Esophagus muscularis mucosa (tissue), 4 donors: ENCODE measurements at regions not wholly inside any gene's neighbourhood (a gene's known extent, or its start where the extent isn't known, plus 50 kb on each side); places are given as distances from the start of the nearest gene placed in this dataset.

ENCODE experiments used
- DNase-seq: peaks from one replicate; pipeline ENCODE4 v3.0.0-alpha.2; 2017; ENCODE audit errors: extremely low spot score
- H3K27ac ChIP-seq, 4 donors: fragments of 200-600 bp; sonication (generic); replicated peaks in 1 of 4; 1 replicate in 3 of 4; 2 replicates in 1 of 4; pipeline ENCODE4 v1.5.1; 2016 to 2019; ENCODE audit warnings: mild to moderate bottlenecking in 1 of 4
- H3K27me3 ChIP-seq, 4 donors: fragments of 200-600 bp; sonication (generic); one replicate each; pipeline versions ENCODE4 v1.5.1 to v1.6.0; 2016 to 2019
- H3K36me3 ChIP-seq, 4 donors: fragments of 200-600 bp; sonication (generic); one replicate each; pipeline ENCODE4 v1.5.1; 2016 to 2019
- H3K4me1 ChIP-seq, 4 donors: fragments of 200-600 bp; sonication (generic); one replicate each; pipeline ENCODE4 v1.5.1; 2016 to 2019
- H3K4me3 ChIP-seq, 4 donors: fragments of 200-600 bp; sonication (generic); 1 replicate in 2 of 4; 2 replicates in 2 of 4; pipeline ENCODE4 v1.5.1; 2016 to 2019; ENCODE audit warnings: mild to moderate bottlenecking in 4 of 4, moderate library complexity in 1 of 4
- H3K9me3 ChIP-seq, 4 donors: fragments of 200-600 bp; sonication (generic); 1 replicate in 3 of 4; 2 replicates in 1 of 4; pipeline ENCODE4 v1.5.1; 2016 to 2019
- CTCF ChIP-seq, 3 experiments: fragments of 200-600 bp in 2 of 3; fragments of 450-650 bp in 1 of 3; sonication (generic) in 2 of 3; IDR thresholded peaks; one replicate each; pipeline ENCODE4 v1.5.1; 2017 to 2019; ENCODE audit warnings: antibody characterized with exemption in 3 of 3, mild to moderate bottlenecking in 2 of 3, moderate library complexity in 1 of 3
- EP300 ChIP-seq: sonication (generic); formaldehyde crosslinking; IDR thresholded peaks from one replicate; pipeline ENCODE4 v1.6.1; 2017; ENCODE audit warnings: antibody characterized with exemption
- POLR2A ChIP-seq: fragments of 450-650 bp; IDR thresholded peaks from one replicate; pipeline ENCODE4 v1.6.1; 2017; ENCODE audit warnings: antibody characterized with exemption, moderate library complexity, mild to moderate bottlenecking, low read depth
- POLR2AphosphoS5 ChIP-seq, 2 donors: sonication (generic); formaldehyde crosslinking; IDR thresholded peaks; one replicate each; pipeline ENCODE4 v1.6.1; 2017; ENCODE audit warnings: antibody characterized with exemption in 2 of 2
- WGBS: methylation state at CpG from one replicate; pipeline ENCODE4 v1.1.5; 2018; 5-methylcytosine and 5-hydroxymethylcytosine counted together
- intact Hi-C: fragments of 100-400 bp; cut with DNase I; formaldehyde crosslinking; loops from one replicate; pipeline ENCODE4 v1.15.1; 2023

GRCh38 chr12:28652239-28652638 is 462.0 kb downstream of the CCDC91 start:
- no peaks in the 10 kb centered on the region for H3K9me3 ChIP-seq
- TF ChIP-seq EP300 (no peak), CTCF (IDR thresholded peaks at IDR 0.05) (no peak), POLR2AphosphoS5 (IDR thresholded peaks at IDR 0.05) (no peak), POLR2A (no peak)
- no peak for DNase-seq
- H3K27me3 ChIP-seq: no peaks in the 10 kb centered on the region
- H3K4me3 ChIP-seq: no peak overlapping the region
- intact Hi-C loops: no loop called here
- no peaks in the 10 kb centered on the region for H3K4me1 ChIP-seq
- H3K36me3 ChIP-seq: no peaks in the 10 kb centered on the region
- 96% methylated on average over 1 of the region's 1 CpG for WGBS
- no peak overlapping the region for H3K27ac ChIP-seq

- Histone ChIP-seq H3K4me3 (no peak overlapping the region), H3K4me1 (no peaks in the 10 kb centered on the region), H3K27ac (no peak overlapping the region), H3K27me3 (no peaks in the 10 kb centered on the region), H3K36me3 (no peaks in the 10 kb centered on the region), H3K9me3 (no peaks in the 10 kb centered on the region)
- DNase-seq: no peak
- WGBS: over 99% methylated on average over 3 of the region's 3 CpGs
- intact Hi-C loops: no loop called here
- TF ChIP-seq POLR2AphosphoS5 (IDR thresholded peaks at IDR 0.05): no peak
- TF ChIP-seq POLR2A: no peak
- TF ChIP-seq EP300: no peak
- no peak for TF ChIP-seq CTCF (IDR thresholded peaks at IDR 0.05)
Observed at GRCh38 chr12:28681980-28682379, 467.1 kb upstream of the FAR2 start.

- intact Hi-C loops: no loop called here
Observed at GRCh38 chr12:28683366-28683765, 465.7 kb upstream of the FAR2 start.

GRCh38 chr12:28689398-28690175 is 459.5 kb upstream of the FAR2 start:
- H3K9me3 ChIP-seq: no peaks in the 10 kb centered on the region
- H3K4me1 ChIP-seq: no peaks in the 10 kb centered on the region
- H3K27me3 ChIP-seq: no peaks in the 10 kb centered on the region
- intact Hi-C loops: no loop called here
- no peak overlapping the region for H3K27ac ChIP-seq
- no peaks in the 10 kb centered on the region for H3K36me3 ChIP-seq
- WGBS: 89% methylated on average over 4 of the region's 4 CpGs
- H3K4me3 ChIP-seq: no peak overlapping the region
- no peak for DNase-seq
- TF ChIP-seq POLR2AphosphoS5 (IDR thresholded peaks at IDR 0.05) (no peak), CTCF (IDR thresholded peaks at IDR 0.05) (no peak), POLR2A (no peak), EP300 (no peak)

More at GRCh38 chr12:28683366-28683765, 465.7 kb upstream of the FAR2 start:
- no peak for DNase-seq
- H3K27ac ChIP-seq: no peak overlapping the region
- H3K4me1 ChIP-seq: no peaks in the 10 kb centered on the region
- H3K36me3 ChIP-seq: no peaks in the 10 kb centered on the region
- TF ChIP-seq POLR2A (no peak), EP300 (no peak)
- no peaks in the 10 kb centered on the region for H3K27me3 ChIP-seq
- no peak overlapping the region for H3K4me3 ChIP-seq
- WGBS: 93% methylated on average over 4 of the region's 4 CpGs
- no peaks in the 10 kb centered on the region for H3K9me3 ChIP-seq

GRCh38 chr12:28693565-28694219 is 455.4 kb upstream of the FAR2 start:
- Histone ChIP-seq H3K36me3 (no peaks in the 10 kb centered on the region), H3K9me3 (no peaks in the 10 kb centered on the region), H3K4me1 (no peaks in the 10 kb centered on the region), H3K27me3 (no peaks in the 10 kb centered on the region), H3K27ac (no peak overlapping the region), H3K4me3 (no peak overlapping the region)
- intact Hi-C loops: no loop called here
- no peak for TF ChIP-seq POLR2A
- no peak for TF ChIP-seq CTCF (IDR thresholded peaks at IDR 0.05)
- no peak for TF ChIP-seq POLR2AphosphoS5 (IDR thresholded peaks at IDR 0.05)
- no peak for TF ChIP-seq EP300
- 74% methylated on average over 5 of the region's 5 CpGs for WGBS
- DNase-seq: no peak
